Esophagus squamous epithelium (tissue), 5 donors: ENCODE measurements at regions not wholly inside any gene's neighbourhood (a gene's known extent, or its start where the extent isn't known, plus 50 kb on each side); places are given as distances from the start of the nearest gene placed in this dataset.

Experiments
- DNase-seq: peaks from one replicate; lab custom pipeline; 2025; lab: John Stamatoyannopoulos, UW
- H3K27ac ChIP-seq, 4 donors: fragments of 200-600 bp; sonication (generic); one replicate each; pipeline ENCODE4 v1.5.1; 2016 to 2019; ENCODE audit warnings: mild to moderate bottlenecking in 1 of 4
- H3K27me3 ChIP-seq, 4 donors: fragments of 200-600 bp; sonication (generic); 1 replicate in 3 of 4; 2 replicates in 1 of 4; pipeline versions ENCODE4 v1.5.1 to v1.6.0; 2017 to 2021; ENCODE audit warnings: antibody characterized with exemption in 1 of 4
- H3K36me3 ChIP-seq, 3 donors: fragments of 200-600 bp; sonication (generic); one replicate each; pipeline ENCODE4 v1.5.1; 2016 to 2019
- H3K4me1 ChIP-seq, 3 donors: fragments of 200-600 bp; sonication (generic); one replicate each; pipeline ENCODE4 v1.5.1; 2017 to 2019
- H3K4me3 ChIP-seq, 4 donors: fragments of 200-600 bp; sonication (generic); 1 replicate in 3 of 4; 2 replicates in 1 of 4; pipeline ENCODE4 v1.5.1; 2016 to 2019; ENCODE audit warnings: mild to moderate bottlenecking in 2 of 4, moderate library complexity in 1 of 4
- H3K9me3 ChIP-seq, 3 donors: fragments of 200-600 bp; sonication (generic); one replicate each; pipeline ENCODE4 v1.5.1; 2016 to 2019
- CTCF ChIP-seq, 6 experiments: fragments of 450-650 bp in 4 of 6; fragments of 200-600 bp in 2 of 6; sonication (generic) in 2 of 6; IDR thresholded peaks; one replicate each; pipeline ENCODE4 v1.5.1; 2016 to 2019; ENCODE audit warnings: antibody characterized with exemption in 6 of 6, mild to moderate bottlenecking in 4 of 6, moderate library complexity in 4 of 6
- POLR2A ChIP-seq, 4 donors: fragments of 450-650 bp; IDR thresholded peaks; one replicate each; pipeline ENCODE4 v1.6.1; 2017; ENCODE audit warnings: antibody characterized with exemption in 4 of 4, mild to moderate bottlenecking in 4 of 4, moderate library complexity in 3 of 4
- WGBS, 2 donors: methylation state at CpG; one replicate each; pipeline ENCODE4 v1.1.5; 2018; 5-methylcytosine and 5-hydroxymethylcytosine counted together
- intact Hi-C: fragments of 100-400 bp; cut with DNase I; formaldehyde crosslinking; loops from one replicate; pipeline ENCODE4 v1.15.0; 2022
- donor health status: DM: yes; HTN: yes; CAD: no.

DNA sequence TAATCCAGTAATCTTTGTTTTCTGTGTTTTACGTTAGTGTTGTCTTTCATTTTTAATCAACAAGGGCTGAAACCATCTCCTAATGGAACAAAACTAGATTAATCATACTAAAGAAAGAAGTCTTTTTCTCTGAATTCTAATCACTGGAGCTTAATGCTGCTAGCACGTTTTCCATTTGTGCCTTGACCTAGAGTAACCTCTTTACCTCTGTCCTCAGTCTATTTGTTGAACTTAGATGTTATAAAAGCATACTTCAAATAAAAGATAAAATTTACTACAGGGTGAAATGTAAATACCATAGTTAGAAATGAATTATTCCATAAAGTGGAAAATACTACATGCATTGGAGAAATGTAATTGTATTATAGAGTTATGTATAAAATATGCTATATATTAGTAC lies 207.1 kb downstream of the NKX6-1 start:
- Histone ChIP-seq H3K36me3 (no peaks in the 10 kb centered on the region), H3K27ac (no peak overlapping the region), H3K27me3 (no peaks in the 10 kb centered on the region), H3K4me3 (no peak overlapping the region), H3K9me3 (no peaks in the 10 kb centered on the region), H3K4me1 (no peaks in the 10 kb centered on the region)
- no peak for DNase-seq
- WGBS, 2 donors = 28 to 30% methylated on average over 2 of the region's 2 CpGs
- intact Hi-C loops = no loop called here
- TF ChIP-seq CTCF (IDR thresholded peaks at IDR 0.05) = no peak
- TF ChIP-seq POLR2A (IDR thresholded peaks at IDR 0.05) = no peak

- intact Hi-C loops = no loop called here
- no peak overlapping the region for H3K4me3 ChIP-seq
- DNase-seq = no peak
- no peaks in the 10 kb centered on the region for H3K9me3 ChIP-seq
- H3K4me1 ChIP-seq = no peaks in the 10 kb centered on the region
- H3K36me3 ChIP-seq = no peaks in the 10 kb centered on the region
- TF ChIP-seq CTCF (IDR thresholded peaks at IDR 0.05) = no peak
- no peak for TF ChIP-seq POLR2A (IDR thresholded peaks at IDR 0.05)
- no peak overlapping the region for H3K27ac ChIP-seq
- 60% methylated on average over 2 of the region's 5 CpGs; no CpG with 5 or more reads in 1 of the 2 donors for WGBS, 2 donors
- H3K27me3 ChIP-seq = no peaks in the 10 kb centered on the region
Observed at GRCh38 chr4:84286048-84286447, 213.0 kb downstream of the NKX6-1 start.

DNA sequence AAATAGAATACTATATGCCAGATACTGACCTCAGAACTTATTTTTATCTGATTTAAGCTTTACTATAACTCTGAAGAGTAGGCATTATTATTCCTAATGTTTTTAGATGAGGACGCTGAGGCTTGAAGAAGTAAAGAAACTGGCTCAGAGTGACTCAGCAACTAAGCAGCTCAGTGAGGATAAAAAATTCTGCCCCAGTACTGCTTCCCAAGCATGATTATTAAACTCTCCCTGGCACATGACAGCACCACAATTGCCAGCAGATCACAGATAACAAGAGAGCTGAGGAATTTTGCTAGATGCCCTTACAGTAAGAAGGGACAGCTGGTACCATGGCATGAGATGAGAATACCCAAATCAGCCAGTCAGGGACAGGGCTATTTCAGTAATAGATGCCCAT lies 219.4 kb downstream of the NKX6-1 start:
- 33 to 50% methylated on average over 1 of the region's 1 CpG for WGBS, 2 donors
- no peak for DNase-seq
- Histone ChIP-seq H3K27ac (no peak overlapping the region), H3K4me3 (no peak overlapping the region), H3K36me3 (no peaks in the 10 kb centered on the region), H3K4me1 (no peaks in the 10 kb centered on the region), H3K9me3 (no peaks in the 10 kb centered on the region), H3K27me3 (no peaks in the 10 kb centered on the region)
- intact Hi-C loops = no loop called here
- no peak for TF ChIP-seq POLR2A (IDR thresholded peaks at IDR 0.05)
- no peak for TF ChIP-seq CTCF (IDR thresholded peaks at IDR 0.05)

DNA sequence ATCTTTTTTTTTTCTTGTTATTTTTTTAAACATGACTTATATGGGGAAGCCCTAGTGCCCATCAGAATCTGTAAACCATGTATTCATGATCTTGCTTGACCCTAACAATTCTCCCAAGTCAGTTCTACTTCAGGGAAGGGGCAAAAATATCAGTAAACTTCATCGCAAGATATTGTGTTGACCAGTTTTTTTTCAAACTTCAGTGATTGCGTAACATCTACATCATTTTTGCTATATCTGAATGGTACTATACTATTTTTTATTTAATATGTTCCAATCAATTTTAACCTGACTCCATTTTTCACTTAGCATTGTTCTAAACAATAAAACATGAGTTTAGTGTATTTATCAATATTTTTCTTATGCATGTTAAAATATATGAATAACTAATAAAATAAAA lies 221.2 kb downstream of the NKX6-1 start:
- no peaks in the 10 kb centered on the region for H3K27me3 ChIP-seq
- intact Hi-C loops = no loop called here
- no peak for TF ChIP-seq POLR2A (IDR thresholded peaks at IDR 0.05)
- no peak for TF ChIP-seq CTCF (IDR thresholded peaks at IDR 0.05)
- DNase-seq = no peak
- 45 to 88% methylated on average over 2 of the region's 2 CpGs for WGBS, 2 donors
- no peaks in the 10 kb centered on the region for H3K4me1 ChIP-seq
- no peaks in the 10 kb centered on the region for H3K9me3 ChIP-seq
- no peak overlapping the region for H3K27ac ChIP-seq
- H3K4me3 ChIP-seq = no peak overlapping the region
- H3K36me3 ChIP-seq = no peaks in the 10 kb centered on the region

GRCh38 chr4:84276752-84277151 lies 222.3 kb downstream of the NKX6-1 start:
- DNase-seq = no peak
- Histone ChIP-seq H3K27ac (no peak overlapping the region), H3K27me3 (no peaks in the 10 kb centered on the region), H3K4me3 (no peak overlapping the region), H3K9me3 (no peaks in the 10 kb centered on the region), H3K36me3 (no peaks in the 10 kb centered on the region), H3K4me1 (no peaks in the 10 kb centered on the region)
- TF ChIP-seq POLR2A (IDR thresholded peaks at IDR 0.05) = no peak
- TF ChIP-seq CTCF (IDR thresholded peaks at IDR 0.05) = no peak
- intact Hi-C loops = no loop called here
- 75 to 88% methylated on average over 1 of the region's 1 CpG for WGBS, 2 donors
